ENCODE measurements at regions not wholly inside any gene's neighbourhood (a gene's known extent, or its start where the extent isn't known, plus 50 kb on each side); places are given as distances from the start of the nearest gene placed in this dataset.

DNA sequence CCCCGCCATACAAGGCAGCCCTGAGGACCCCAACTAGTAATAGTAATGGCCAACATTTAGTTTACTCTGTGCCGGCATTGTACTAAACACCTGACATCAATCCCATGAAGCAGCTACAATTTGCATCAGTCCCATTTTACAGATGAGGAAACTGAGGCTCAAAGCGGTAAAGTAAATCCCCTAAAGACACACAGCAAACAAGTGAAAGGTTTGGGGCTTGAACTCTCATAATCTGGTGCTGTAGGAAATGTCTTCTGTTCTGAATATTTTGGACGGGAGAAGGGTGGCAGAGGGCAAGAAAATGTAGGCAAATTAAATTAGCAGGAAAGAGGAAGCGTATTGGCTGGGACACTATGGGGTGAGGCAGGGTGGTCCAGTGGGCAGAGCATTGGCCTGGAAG, 160.3 kb upstream of the SYT13 start:
- H3K27me3 Mint-ChIP-seq (ENCODE audit: insufficient read depth, unreplicated experiment): peaks cover 21% of the 10 kb centered on the region
- TF ChIP-seq, protein P1, sequence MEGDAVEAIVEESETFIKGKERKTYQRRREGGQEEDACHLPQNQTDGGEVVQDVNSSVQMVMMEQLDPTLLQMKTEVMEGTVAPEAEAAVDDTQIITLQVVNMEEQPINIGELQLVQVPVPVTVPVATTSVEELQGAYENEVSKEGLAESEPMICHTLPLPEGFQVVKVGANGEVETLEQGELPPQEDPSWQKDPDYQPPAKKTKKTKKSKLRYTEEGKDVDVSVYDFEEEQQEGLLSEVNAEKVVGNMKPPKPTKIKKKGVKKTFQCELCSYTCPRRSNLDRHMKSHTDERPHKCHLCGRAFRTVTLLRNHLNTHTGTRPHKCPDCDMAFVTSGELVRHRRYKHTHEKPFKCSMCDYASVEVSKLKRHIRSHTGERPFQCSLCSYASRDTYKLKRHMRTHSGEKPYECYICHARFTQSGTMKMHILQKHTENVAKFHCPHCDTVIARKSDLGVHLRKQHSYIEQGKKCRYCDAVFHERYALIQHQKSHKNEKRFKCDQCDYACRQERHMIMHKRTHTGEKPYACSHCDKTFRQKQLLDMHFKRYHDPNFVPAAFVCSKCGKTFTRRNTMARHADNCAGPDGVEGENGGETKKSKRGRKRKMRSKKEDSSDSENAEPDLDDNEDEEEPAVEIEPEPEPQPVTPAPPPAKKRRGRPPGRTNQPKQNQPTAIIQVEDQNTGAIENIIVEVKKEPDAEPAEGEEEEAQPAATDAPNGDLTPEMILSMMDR (IDR thresholded peaks at IDR 0.05; ENCODE audit: insufficient read depth in 1 of 2, low read depth in 1 of 2, low read length in 1 of 2, severe bottlenecking in 1 of 2, unreplicated experiment in 1 of 2): no peak
- ChIA-PET POLR2A (no interaction called here), CTCF (no interaction called here)
- H3K4me1 Mint-ChIP-seq (ENCODE audit: low read depth, unreplicated experiment): no peaks in the 10 kb centered on the region
- H3K27ac Mint-ChIP-seq (ENCODE audit: unreplicated experiment): no peak overlapping the region
- H3K4me3 ChIP-seq (ENCODE audit: low read depth, low read length): no peak overlapping the region
- no peaks in the 10 kb centered on the region for H3K9me3 Mint-ChIP-seq (ENCODE audit: unreplicated experiment)
- no peaks in the 10 kb centered on the region for H3K36me3 ChIP-seq (ENCODE audit: control insufficient read depth, insufficient read depth, low read length)
- H3K36me3 Mint-ChIP-seq (ENCODE audit: insufficient read depth, unreplicated experiment): no peaks in the 10 kb centered on the region
- DNase-seq: no peak
- intact Hi-C loops (cut with micrococcal nuclease; ENCODE audit: unreplicated experiment): no loop called here
- no peaks in the 10 kb centered on the region for H3K9me3 ChIP-seq
- no TSS peak for BruUV-seq (replicated peaks)
- no peaks in the 10 kb centered on the region for H3K27me3 ChIP-seq (replicated peaks; ENCODE audit: control insufficient read depth, insufficient read depth, low read length)
- H3K4me1 ChIP-seq: no peaks in the 10 kb centered on the region
- H3K4me3 Mint-ChIP-seq (ENCODE audit: unreplicated experiment): no peak overlapping the region

DNA sequence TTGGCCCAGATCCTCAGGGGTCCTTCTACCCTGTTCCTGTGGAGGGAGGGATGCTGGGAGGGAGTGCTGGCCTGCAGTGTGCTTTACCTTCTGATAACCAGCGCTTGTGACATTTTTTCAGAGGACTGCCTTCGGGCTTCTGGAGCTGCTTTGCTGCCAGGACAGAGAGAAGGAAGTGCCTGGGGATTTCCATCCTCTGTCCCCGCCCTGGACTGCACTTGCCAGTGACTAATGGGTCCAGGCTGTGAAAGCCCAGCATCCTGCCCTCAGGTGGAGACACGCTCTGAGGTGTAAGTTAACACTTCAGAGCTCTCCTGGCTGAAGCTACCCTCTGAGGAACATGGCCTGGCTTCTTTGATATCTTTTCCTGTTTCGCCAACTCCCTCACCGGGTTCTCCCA, 158.7 kb upstream of the SYT13 start:
- TF ChIP-seq, protein P1 (IDR thresholded peaks at IDR 0.05; ENCODE audit: insufficient read depth in 1 of 2, low read depth in 1 of 2, low read length in 1 of 2, severe bottlenecking in 1 of 2, unreplicated experiment in 1 of 2): no peak
- no peak for DNase-seq
- BruUV-seq (replicated peaks): no TSS peak
- no peak overlapping the region for H3K4me3 ChIP-seq (ENCODE audit: low read depth, low read length)
- CTCF ChIA-PET: no interaction called here
- no peaks in the 10 kb centered on the region for H3K36me3 ChIP-seq (ENCODE audit: control insufficient read depth, insufficient read depth, low read length)
- peaks cover 25% of the 10 kb centered on the region for H3K27me3 Mint-ChIP-seq (ENCODE audit: insufficient read depth, unreplicated experiment)
- H3K4me1 Mint-ChIP-seq (ENCODE audit: low read depth, unreplicated experiment): no peaks in the 10 kb centered on the region
- H3K27ac Mint-ChIP-seq (ENCODE audit: unreplicated experiment): no peak overlapping the region
- intact Hi-C loops (cut with micrococcal nuclease; ENCODE audit: unreplicated experiment): no loop called here
- peaks cover 1% of the 10 kb centered on the region; the same call in 1 of the 2 replicates for H3K27me3 ChIP-seq (replicated peaks; ENCODE audit: control insufficient read depth, insufficient read depth, low read length)
- no peaks in the 10 kb centered on the region for H3K4me1 ChIP-seq
- H3K9me3 ChIP-seq: no peaks in the 10 kb centered on the region
- H3K4me3 Mint-ChIP-seq (ENCODE audit: unreplicated experiment): no peak overlapping the region
- peaks cover 5% of the 10 kb centered on the region for H3K9me3 Mint-ChIP-seq (ENCODE audit: unreplicated experiment)
- POLR2A ChIA-PET: no interaction called here
- H3K36me3 Mint-ChIP-seq (ENCODE audit: insufficient read depth, unreplicated experiment): no peaks in the 10 kb centered on the region

DNA sequence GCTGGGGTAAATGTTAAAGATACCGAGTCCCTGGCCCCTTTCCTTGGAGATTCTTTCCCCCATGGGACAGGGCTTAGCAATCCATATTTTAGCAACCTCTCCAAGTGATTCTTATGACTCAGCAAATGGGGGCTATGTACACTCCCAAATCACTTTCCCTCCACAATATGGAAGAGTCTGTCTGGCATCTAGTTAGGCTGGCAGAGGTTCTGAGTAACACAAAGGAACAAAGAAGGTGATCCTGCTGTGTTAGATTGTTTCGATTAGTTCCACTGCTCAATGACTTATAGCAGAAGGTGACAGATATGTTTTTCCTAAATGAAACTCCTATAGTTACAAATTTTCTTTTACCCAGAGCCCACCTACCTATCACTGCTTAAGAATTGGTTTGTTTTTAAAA, 154.0 kb upstream of the SYT13 start:
- Histone ChIP-seq H3K36me3 (ENCODE audit: control insufficient read depth, insufficient read depth, low read length) (no peaks in the 10 kb centered on the region), H3K27me3 (replicated peaks; ENCODE audit: control insufficient read depth, insufficient read depth, low read length) (peaks cover 1% of the 10 kb centered on the region; the same call in 1 of the 2 replicates), H3K9me3 (no peaks in the 10 kb centered on the region), H3K4me1 (no peaks in the 10 kb centered on the region), H3K4me3 (ENCODE audit: low read depth, low read length) (no peak overlapping the region)
- Mint-ChIP-seq H3K27me3 (ENCODE audit: insufficient read depth, unreplicated experiment) (peaks cover 6% of the 10 kb centered on the region), H3K9me3 (ENCODE audit: unreplicated experiment) (peaks cover 10% of the 10 kb centered on the region), H3K4me3 (ENCODE audit: unreplicated experiment) (no peak overlapping the region), H3K27ac (ENCODE audit: unreplicated experiment) (no peak overlapping the region), H3K36me3 (ENCODE audit: insufficient read depth, unreplicated experiment) (no peaks in the 10 kb centered on the region), H3K4me1 (ENCODE audit: low read depth, unreplicated experiment) (no peaks in the 10 kb centered on the region)
- TF ChIP-seq, protein P1 (IDR thresholded peaks at IDR 0.05; ENCODE audit: insufficient read depth in 1 of 2, low read depth in 1 of 2, low read length in 1 of 2, severe bottlenecking in 1 of 2, unreplicated experiment in 1 of 2): no peak
- intact Hi-C loops (cut with micrococcal nuclease; ENCODE audit: unreplicated experiment): no loop called here
- no peak for DNase-seq
- no TSS peak for BruUV-seq (replicated peaks)
- CTCF ChIA-PET: no interaction called here
- POLR2A ChIA-PET: no interaction called here

Measured in Caco-2 (cell line).